Liver (tissue), 8 donors: ENCODE measurements at regions not wholly inside any gene's neighbourhood (a gene's known extent, or its start where the extent isn't known, plus 50 kb on each side); places are given as distances from the start of the nearest gene placed in this dataset.

ENCODE experiments used
- DNase-seq: peaks from one replicate; pipeline ENCODE4 v3.0.0-alpha.2; 2017; ENCODE audit warnings: low spot score
- H3K27ac ChIP-seq, 2 donors: one replicate each; pipeline ENCODE4 v1.7.0; 2013; ENCODE audit warnings: inconsistent platforms in 2 of 2, low read length in 2 of 2, control low read depth in 1 of 2, low read depth in 1 of 2, mild to moderate bottlenecking in 1 of 2
- H3K27me3 ChIP-seq, 4 donors: one replicate each; pipeline versions ENCODE4 v1.6.1 to v1.7.0; 2013; ENCODE audit warnings: low read length in 3 of 4, inconsistent platforms in 1 of 4, mild to moderate bottlenecking in 1 of 4, moderate library complexity in 1 of 4; ENCODE audit not compliant: control insufficient read depth in 4 of 4, insufficient read depth in 4 of 4
- H3K36me3 ChIP-seq, 4 donors: one replicate each; pipeline versions ENCODE4 v1.6.1 to v1.7.0; 2013; ENCODE audit warnings: low read length in 3 of 4, mild to moderate bottlenecking in 3 of 4, low read depth in 1 of 4, moderate library complexity in 1 of 4; ENCODE audit not compliant: control insufficient read depth in 4 of 4, insufficient read depth in 3 of 4
- H3K4me1 ChIP-seq, 4 donors: one replicate each; pipeline versions ENCODE4 v1.6.1 to v1.7.0; 2013; ENCODE audit warnings: low read length in 3 of 4, mild to moderate bottlenecking in 3 of 4, moderate library complexity in 1 of 4; ENCODE audit not compliant: control insufficient read depth in 4 of 4, insufficient read depth in 4 of 4
- H3K4me3 ChIP-seq, 3 donors: one replicate each; pipeline versions ENCODE4 v1.6.1 to v1.7.0; 2013; ENCODE audit warnings: low read length in 3 of 3, control low read depth in 1 of 3, low read depth in 1 of 3, mild to moderate bottlenecking in 1 of 3
- H3K9ac ChIP-seq, 2 donors: one replicate each; pipeline ENCODE4 v1.7.0; 2013; ENCODE audit warnings: low read length in 2 of 2, mild to moderate bottlenecking in 2 of 2, moderate library complexity in 2 of 2, control low read depth in 1 of 2, low read depth in 1 of 2
- H3K9me3 ChIP-seq, 4 donors: one replicate each; pipeline versions ENCODE4 v1.6.1 to v1.7.0; 2013; ENCODE audit warnings: low read length in 3 of 4; ENCODE audit not compliant: control insufficient read depth in 4 of 4
- EGR1 ChIP-seq, 2 donors: IDR thresholded peaks; 2 replicates each; pipeline ENCODE4 v1.6.1; 2016 to 2018; ENCODE audit warnings: antibody characterized with exemption in 2 of 2, low read depth in 2 of 2
- FOXA2 ChIP-seq: IDR thresholded peaks from 2 replicates; pipeline ENCODE4 v1.6.1; 2016; ENCODE audit warnings: antibody characterized with exemption
- GABPA ChIP-seq, 2 donors: IDR thresholded peaks in 1 of 2; conservative IDR thresholded peaks in 1 of 2; 2 replicates each; pipeline ENCODE4 v1.6.1; 2016; ENCODE audit warnings: antibody characterized with exemption in 2 of 2, mild to moderate bottlenecking in 1 of 2, moderate library complexity in 1 of 2
- HNF4G ChIP-seq: IDR thresholded peaks from 2 replicates; pipeline ENCODE4 v1.6.1; 2016; ENCODE audit warnings: antibody characterized with exemption
- JUND ChIP-seq, 2 donors: IDR thresholded peaks; 2 replicates each; pipeline ENCODE4 v1.6.1; 2016; ENCODE audit warnings: antibody characterized with exemption in 2 of 2
- RAD21 ChIP-seq, 2 donors: IDR thresholded peaks; 2 replicates each; pipeline ENCODE4 v1.6.1; 2016; ENCODE audit warnings: antibody characterized with exemption in 2 of 2, mild to moderate bottlenecking in 2 of 2
- ZBTB33 ChIP-seq: IDR thresholded peaks from 2 replicates; pipeline ENCODE4 v1.6.1; 2016; ENCODE audit warnings: antibody characterized with exemption
- WGBS: extraction: QIAGEN DNeasy Blood & Tissue Kit; methylation state at CpG from one replicate; pipeline ENCODE4 v1.1.7; 2013; 5-methylcytosine and 5-hydroxymethylcytosine counted together
- TF ChIP-seq, protein P1 (sequence below): fragments of 150-350 bp; IDR thresholded peaks from 2 replicates; pipeline ENCODE4 v1.5.1; 2017; ENCODE audit warnings: improper control_type of control experiment, low read depth, low read length; ENCODE audit not compliant: missing input control
- donor health status: healthy.
- donor health status: healthy.
- donor health status: healthy.
- donor health status: healthy.
- donor health status: healthy.

DNA sequence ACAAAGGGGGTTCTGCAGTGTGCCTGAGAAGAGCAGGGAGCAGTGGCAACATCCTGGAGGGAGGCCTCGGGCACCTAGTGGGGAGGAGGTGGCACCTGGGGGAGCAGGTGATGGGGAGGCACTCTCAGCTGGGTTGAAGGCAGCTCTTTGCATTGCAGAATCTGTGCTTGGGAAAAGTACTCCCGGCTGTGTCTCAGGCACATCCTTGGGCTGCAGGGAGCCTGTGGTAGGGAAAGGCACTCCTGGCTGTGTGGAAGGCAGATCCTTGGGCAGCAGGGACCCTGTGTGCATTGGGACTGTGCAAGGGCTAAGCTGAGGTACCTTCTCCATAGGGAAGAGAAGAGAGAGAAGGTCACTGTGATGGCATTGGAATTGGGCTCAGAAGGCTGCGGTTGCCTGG lies 52.8 kb upstream of the ANTXRL start:
- Histone ChIP-seq H3K9ac (no peak overlapping the region), H3K27me3 (no peaks in the 10 kb centered on the region), H3K9me3 (no peaks in the 10 kb centered on the region), H3K27ac (no peak overlapping the region), H3K4me1 (no peaks in the 10 kb centered on the region), H3K4me3 (no peak overlapping the region), H3K36me3 (no peaks in the 10 kb centered on the region)
- no peak for DNase-seq
- TF ChIP-seq GABPA (IDR thresholded peaks at IDR 0.05 in 1 of 2, conservative IDR thresholded peaks at IDR 0.05 in 1 of 2) (no peak), HNF4G (no peak), RAD21 (IDR thresholded peaks at IDR 0.05) (no peak), FOXA2 (no peak), ZBTB33 (no peak)
- 75% methylated on average over 3 of the region's 3 CpGs for WGBS

DNA sequence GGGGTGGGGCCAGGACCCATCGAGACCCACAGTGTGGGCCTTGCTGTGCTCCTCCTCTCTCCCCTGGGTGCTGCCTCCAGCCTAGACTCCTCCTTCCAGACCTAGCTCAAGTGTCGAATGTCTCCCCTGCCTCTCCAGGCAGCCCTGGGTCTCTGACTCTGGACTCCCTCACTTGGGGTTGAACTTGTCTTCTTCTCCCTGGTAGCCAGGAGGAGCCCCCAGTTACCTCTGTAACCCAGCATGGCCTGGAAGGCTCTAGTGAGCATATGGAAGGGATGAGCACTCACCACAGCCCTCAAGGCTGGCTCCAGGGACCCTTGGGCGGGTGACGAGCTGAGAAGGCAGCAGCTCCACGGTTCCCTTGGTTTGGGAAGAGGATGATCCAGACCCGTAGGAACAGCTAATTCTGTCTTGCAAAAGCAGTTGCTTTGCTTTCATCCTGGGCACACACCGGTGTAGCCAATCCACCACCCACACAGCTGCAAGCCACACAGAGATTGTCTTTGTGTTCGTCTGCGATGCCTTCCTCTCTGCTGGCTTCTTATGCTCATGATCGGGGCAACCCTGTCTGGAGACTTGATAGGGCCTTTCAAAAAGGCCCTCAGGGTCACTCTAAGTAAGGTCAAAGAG lies 52.3 kb upstream of the ANTXRL start:
- Histone ChIP-seq H3K36me3 (no peaks in the 10 kb centered on the region), H3K27ac (no peak overlapping the region), H3K27me3 (no peaks in the 10 kb centered on the region), H3K4me1 (no peaks in the 10 kb centered on the region), H3K9ac (no peak overlapping the region), H3K4me3 (no peak overlapping the region), H3K9me3 (no peaks in the 10 kb centered on the region)
- no peak for TF ChIP-seq ZBTB33
- no peak for TF ChIP-seq GABPA (IDR thresholded peaks at IDR 0.05 in 1 of 2, conservative IDR thresholded peaks at IDR 0.05 in 1 of 2)
- no peak for DNase-seq
- 89% methylated on average over 10 of the region's 10 CpGs for WGBS

DNA sequence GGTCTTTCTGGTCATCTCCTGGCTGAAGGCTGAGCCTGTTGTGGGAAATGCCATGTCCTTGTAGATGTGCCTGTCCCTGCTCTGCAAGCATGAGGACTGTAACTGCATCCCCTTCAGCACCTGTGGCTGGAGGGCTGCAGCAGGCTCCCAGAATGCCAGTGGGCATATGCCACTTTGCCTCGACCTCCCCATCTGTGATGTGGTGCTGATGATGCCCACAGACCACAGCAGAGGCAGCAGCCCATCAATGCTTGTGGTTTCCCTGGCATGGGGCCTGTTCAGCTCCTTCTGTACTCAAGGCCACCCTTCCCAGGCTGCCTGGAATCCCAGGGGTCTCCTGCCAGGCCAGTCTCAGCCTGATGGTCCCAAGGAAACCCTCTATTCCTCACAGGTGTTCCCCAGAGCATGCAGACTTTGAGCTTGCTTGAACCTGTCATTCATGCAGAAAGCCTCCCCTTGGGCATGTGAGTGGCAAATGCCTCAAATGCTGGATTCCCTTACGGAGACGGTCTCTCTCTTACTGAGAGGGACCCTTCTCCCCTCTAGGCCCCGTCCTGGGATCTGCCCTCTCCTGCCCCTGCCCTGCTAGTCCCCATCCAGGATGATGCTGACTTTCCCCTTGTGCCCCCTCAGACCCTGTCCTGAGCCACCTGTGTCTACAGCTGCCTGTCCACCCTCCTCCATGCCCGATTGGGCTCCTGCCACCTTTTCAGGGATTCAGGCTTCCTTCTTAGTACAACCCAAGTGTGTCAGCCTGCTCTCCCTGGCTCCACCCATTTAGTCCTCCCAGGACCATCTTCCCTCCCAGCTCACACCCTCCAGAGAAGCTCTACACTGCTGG lies 50.9 kb upstream of the ANTXRL start:
- Histone ChIP-seq H3K36me3 (no peaks in the 10 kb centered on the region), H3K9me3 (no peaks in the 10 kb centered on the region), H3K27ac (no peak overlapping the region), H3K27me3 (no peaks in the 10 kb centered on the region), H3K4me1 (no peaks in the 10 kb centered on the region), H3K4me3 (no peak overlapping the region), H3K9ac (no peak overlapping the region)
- DNase-seq, result no peak
- WGBS, result 78% methylated on average over 5 of the region's 5 CpGs
- TF ChIP-seq JUND (IDR thresholded peaks at IDR 0.05) (no peak), EGR1 (IDR thresholded peaks at IDR 0.05; ENCODE audit: low read depth in 2 of 2) (no peak)
- TF ChIP-seq, protein P1, sequence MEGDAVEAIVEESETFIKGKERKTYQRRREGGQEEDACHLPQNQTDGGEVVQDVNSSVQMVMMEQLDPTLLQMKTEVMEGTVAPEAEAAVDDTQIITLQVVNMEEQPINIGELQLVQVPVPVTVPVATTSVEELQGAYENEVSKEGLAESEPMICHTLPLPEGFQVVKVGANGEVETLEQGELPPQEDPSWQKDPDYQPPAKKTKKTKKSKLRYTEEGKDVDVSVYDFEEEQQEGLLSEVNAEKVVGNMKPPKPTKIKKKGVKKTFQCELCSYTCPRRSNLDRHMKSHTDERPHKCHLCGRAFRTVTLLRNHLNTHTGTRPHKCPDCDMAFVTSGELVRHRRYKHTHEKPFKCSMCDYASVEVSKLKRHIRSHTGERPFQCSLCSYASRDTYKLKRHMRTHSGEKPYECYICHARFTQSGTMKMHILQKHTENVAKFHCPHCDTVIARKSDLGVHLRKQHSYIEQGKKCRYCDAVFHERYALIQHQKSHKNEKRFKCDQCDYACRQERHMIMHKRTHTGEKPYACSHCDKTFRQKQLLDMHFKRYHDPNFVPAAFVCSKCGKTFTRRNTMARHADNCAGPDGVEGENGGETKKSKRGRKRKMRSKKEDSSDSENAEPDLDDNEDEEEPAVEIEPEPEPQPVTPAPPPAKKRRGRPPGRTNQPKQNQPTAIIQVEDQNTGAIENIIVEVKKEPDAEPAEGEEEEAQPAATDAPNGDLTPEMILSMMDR, result no peak
